ENCODE measurements at regions not wholly inside any gene's neighbourhood (a gene's known extent, or its start where the extent isn't known, plus 50 kb on each side); places are given as distances from the start of the nearest gene placed in this dataset.

GRCh38 chr17:68107373-68107772, 71.8 kb downstream of the KPNA2 start:
- TF ChIP-seq AEBP2 (tag by site-specific recombination; IDR thresholded peaks at IDR 0.05; ENCODE audit: borderline replicate concordance): no peak
- no peak for TF ChIP-seq REPIN1 (tag by site-specific recombination; IDR thresholded peaks at IDR 0.05; ENCODE audit: low read depth)
- TF ChIP-seq ZNF426 (tag by site-specific recombination; IDR thresholded peaks at IDR 0.05): no peak
- TF ChIP-seq ZNF560 (tag by site-specific recombination; IDR thresholded peaks at IDR 0.05; ENCODE audit: borderline replicate concordance): no peak
- no peak for TF ChIP-seq ZNF169 (tag by site-specific recombination; IDR thresholded peaks at IDR 0.05)
- no peaks in the 10 kb centered on the region for H3K9me3 ChIP-seq (ENCODE audit: control insufficient read depth, insufficient read depth, low read depth, low read length)
- H3K4me3 ChIP-seq (ENCODE audit: low read depth, low read length): no peak overlapping the region
- no peak overlapping the region for H3K27ac ChIP-seq (ENCODE audit: extremely low read depth, low read depth, low read length)
- ChIA-PET CTCF (interaction anchor here (0.6 kb wide), 1 partner anchor 1287 kb away, joined by 4 read pairs; no protein-coding TSS in a partner anchor), POLR2A (no interaction called here)
- H3K4me1 ChIP-seq (ENCODE audit: control insufficient read depth, insufficient read depth, low read length): peaks cover 9% of the 10 kb centered on the region
- H3K36me3 ChIP-seq (ENCODE audit: control insufficient read depth in 2 of 2, insufficient read depth in 1 of 2, low read length in 2 of 2): peaks cover 19 to 23% of the 10 kb centered on the region in 2 experiments

GRCh38 chr17:68108313-68109000, 72.9 kb downstream of the KPNA2 start:
- H3K4me3 ChIP-seq (ENCODE audit: low read depth, low read length): no peak overlapping the region
- H3K9me3 ChIP-seq (ENCODE audit: control insufficient read depth, insufficient read depth, low read depth, low read length): no peaks in the 10 kb centered on the region
- no peak overlapping the region for H3K27ac ChIP-seq (ENCODE audit: extremely low read depth, low read depth, low read length)
- ChIA-PET POLR2A (no interaction called here), CTCF (no interaction called here)
- H3K36me3 ChIP-seq (ENCODE audit: control insufficient read depth in 2 of 2, insufficient read depth in 1 of 2, low read length in 2 of 2): peaks cover 22 to 23% of the 10 kb centered on the region in 2 experiments
- H3K4me1 ChIP-seq (ENCODE audit: control insufficient read depth, insufficient read depth, low read length): peaks cover 6% of the 10 kb centered on the region
- TF ChIP-seq ZBTB11 (tag by site-specific recombination; conservative IDR thresholded peaks at IDR 0.05; ENCODE audit: low read depth) (no peak), SETDB1 (IDR thresholded peaks at IDR 0.05; ENCODE audit: insufficient read length, low read length) (peak; percentile 80), ZNF280D (tag by site-specific recombination; IDR thresholded peaks at IDR 0.05) (peak; percentile 69; the same call in 1 of the 2 replicates), ZNF48 (tag by site-specific recombination; IDR thresholded peaks at IDR 0.05) (no peak), ZNF785 (tag by site-specific recombination; IDR thresholded peaks at IDR 0.05) (no peak), ZSCAN4 (tag by site-specific recombination; IDR thresholded peaks at IDR 0.05) (no peak), ZNF610 (tag by site-specific recombination; IDR thresholded peaks at IDR 0.05; ENCODE audit: borderline replicate concordance) (no peak)
